ENCODE measurements at regions not wholly inside any gene's neighbourhood (a gene's known extent, or its start where the extent isn't known, plus 50 kb on each side); places are given as distances from the start of the nearest gene placed in this dataset.

GRCh38 chr6:18577491-18577890, 190.3 kb downstream of the RNF144B start:
- WGBS, 3 donors = 39 to 53% (median 44%) methylated on average over 2 of the region's 2 CpGs

GRCh38 chr6:18579166-18579565, 192.0 kb downstream of the RNF144B start:
- no peak overlapping the region for H3K27ac ChIP-seq (ENCODE audit: low read depth in 1 of 3, low read length in 2 of 3)
- FAIRE-seq = no peak
- no peaks in the 10 kb centered on the region for H3K36me3 ChIP-seq (ENCODE audit: control insufficient read depth in 3 of 3, insufficient read depth in 2 of 3, low read depth in 1 of 3, low read length in 3 of 3)
- H3K4me1 ChIP-seq (ENCODE audit: control insufficient read depth in 3 of 3, insufficient read depth in 2 of 3, low read depth in 1 of 3, low read length in 2 of 3) = no peaks in the 10 kb centered on the region
- DNase-seq = no peak
- no peaks in the 10 kb centered on the region for H3K9me3 ChIP-seq (ENCODE audit: control insufficient read depth in 2 of 2, insufficient read depth in 1 of 2, low read depth in 1 of 2, low read length in 1 of 2)
- no peak overlapping the region for H3K4me3 ChIP-seq (ENCODE audit: low read depth in 1 of 3, low read length in 3 of 3)
- peaks cover 0 to 2% (median 1%) of the 10 kb centered on the region in 3 donors for H3K27me3 ChIP-seq (ENCODE audit: control insufficient read depth in 3 of 3, insufficient read depth in 3 of 3, low read length in 3 of 3)
- 73 to 83% (median 77%) methylated on average over 2 of the region's 2 CpGs for WGBS, 3 donors

More at GRCh38 chr6:18577491-18577890, 190.3 kb downstream of the RNF144B start:
- FAIRE-seq (no peak), DNase-seq (no peak)
- Histone ChIP-seq H3K4me1 (ENCODE audit: control insufficient read depth in 3 of 3, insufficient read depth in 2 of 3, low read depth in 1 of 3, low read length in 2 of 3) (no peaks in the 10 kb centered on the region), H3K9me3 (ENCODE audit: control insufficient read depth in 2 of 2, insufficient read depth in 1 of 2, low read depth in 1 of 2, low read length in 1 of 2) (no peaks in the 10 kb centered on the region), H3K4me3 (ENCODE audit: low read depth in 1 of 3, low read length in 3 of 3) (no peak overlapping the region), H3K36me3 (ENCODE audit: control insufficient read depth in 3 of 3, insufficient read depth in 2 of 3, low read depth in 1 of 3, low read length in 3 of 3) (no peaks in the 10 kb centered on the region), H3K27me3 (ENCODE audit: control insufficient read depth in 3 of 3, insufficient read depth in 3 of 3, low read length in 3 of 3) (peaks cover 0 to 2% (median 1%) of the 10 kb centered on the region in 3 donors), H3K27ac (ENCODE audit: low read depth in 1 of 3, low read length in 2 of 3) (no peak overlapping the region)

- Histone ChIP-seq H3K9me3 (ENCODE audit: control insufficient read depth in 2 of 2, insufficient read depth in 1 of 2, low read depth in 1 of 2, low read length in 1 of 2) (no peaks in the 10 kb centered on the region), H3K36me3 (ENCODE audit: control insufficient read depth in 3 of 3, insufficient read depth in 2 of 3, low read depth in 1 of 3, low read length in 3 of 3) (no peaks in the 10 kb centered on the region), H3K27me3 (ENCODE audit: control insufficient read depth in 3 of 3, insufficient read depth in 3 of 3, low read length in 3 of 3) (peaks cover 0 to 2% (median 1%) of the 10 kb centered on the region in 3 donors), H3K4me3 (ENCODE audit: low read depth in 1 of 3, low read length in 3 of 3) (no peak overlapping the region), H3K27ac (ENCODE audit: low read depth in 1 of 3, low read length in 2 of 3) (no peak overlapping the region), H3K4me1 (ENCODE audit: control insufficient read depth in 3 of 3, insufficient read depth in 2 of 3, low read depth in 1 of 3, low read length in 2 of 3) (no peaks in the 10 kb centered on the region)
- FAIRE-seq (no peak), DNase-seq (no peak)
- WGBS, 3 donors = 60 to 74% (median 69%) methylated on average over 1 of the region's 1 CpG
These were observed 192.7 kb downstream of the RNF144B start for GRCh38 chr6:18579869-18580268.

DNA sequence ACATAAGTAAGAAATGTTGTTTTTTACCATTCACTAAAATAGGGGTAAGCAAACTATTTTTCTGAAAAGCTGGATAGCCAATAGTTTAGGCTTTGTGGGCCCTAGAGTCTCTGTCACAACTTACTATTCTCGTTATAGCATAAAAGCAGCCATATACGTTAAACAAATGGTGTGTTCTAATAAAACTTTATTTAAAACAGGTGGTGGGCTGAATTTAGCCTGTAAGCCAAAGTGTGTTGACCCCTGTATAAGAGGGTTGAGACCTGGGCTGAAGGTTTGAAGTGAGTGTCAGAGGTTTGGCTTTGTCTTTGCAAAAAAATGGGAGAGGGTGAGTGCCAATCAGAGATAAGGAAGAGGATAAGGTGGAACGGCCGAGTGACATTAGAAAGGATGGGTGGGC, 197.2 kb downstream of the RNF144B start:
- peaks cover 0 to 2% (median 0%) of the 10 kb centered on the region in 3 donors for H3K27me3 ChIP-seq (ENCODE audit: control insufficient read depth in 3 of 3, insufficient read depth in 3 of 3, low read length in 3 of 3)
- FAIRE-seq = no peak
- H3K4me1 ChIP-seq (ENCODE audit: control insufficient read depth in 3 of 3, insufficient read depth in 2 of 3, low read depth in 1 of 3, low read length in 2 of 3) = peaks cover 0 to 2% (median 0%) of the 10 kb centered on the region in 3 donors
- WGBS, 3 donors = 75 to 79% (median 75%) methylated on average over 4 of the region's 4 CpGs
- no peaks in the 10 kb centered on the region for H3K9me3 ChIP-seq (ENCODE audit: control insufficient read depth in 2 of 2, insufficient read depth in 1 of 2, low read depth in 1 of 2, low read length in 1 of 2)
- DNase-seq = no peak
- no peak overlapping the region for H3K4me3 ChIP-seq (ENCODE audit: low read depth in 1 of 3, low read length in 3 of 3)
- no peaks in the 10 kb centered on the region for H3K36me3 ChIP-seq (ENCODE audit: control insufficient read depth in 3 of 3, insufficient read depth in 2 of 3, low read depth in 1 of 3, low read length in 3 of 3)
- no peak overlapping the region for H3K27ac ChIP-seq (ENCODE audit: low read depth in 1 of 3, low read length in 2 of 3)

GRCh38 chr6:18585032-18585573, 198.0 kb downstream of the RNF144B start:
- no peaks in the 10 kb centered on the region for H3K36me3 ChIP-seq (ENCODE audit: control insufficient read depth in 3 of 3, insufficient read depth in 2 of 3, low read depth in 1 of 3, low read length in 3 of 3)
- no peaks in the 10 kb centered on the region for H3K9me3 ChIP-seq (ENCODE audit: control insufficient read depth in 2 of 2, insufficient read depth in 1 of 2, low read depth in 1 of 2, low read length in 1 of 2)
- H3K4me3 ChIP-seq (ENCODE audit: low read depth in 1 of 3, low read length in 3 of 3) = no peak overlapping the region
- WGBS, 3 donors = 6 to 28% (median 17%) methylated on average over 4 of the region's 4 CpGs
- peaks cover 0 to 2% (median 0%) of the 10 kb centered on the region in 3 donors for H3K27me3 ChIP-seq (ENCODE audit: control insufficient read depth in 3 of 3, insufficient read depth in 3 of 3, low read length in 3 of 3)
- no peak for FAIRE-seq
- DNase-seq = peak; percentile 36 to 86
- no peak overlapping the region for H3K27ac ChIP-seq (ENCODE audit: low read depth in 1 of 3, low read length in 2 of 3)
- H3K4me1 ChIP-seq (ENCODE audit: control insufficient read depth in 3 of 3, insufficient read depth in 2 of 3, low read depth in 1 of 3, low read length in 2 of 3) = peaks cover 0 to 2% (median 0%) of the 10 kb centered on the region in 3 donors

DNA sequence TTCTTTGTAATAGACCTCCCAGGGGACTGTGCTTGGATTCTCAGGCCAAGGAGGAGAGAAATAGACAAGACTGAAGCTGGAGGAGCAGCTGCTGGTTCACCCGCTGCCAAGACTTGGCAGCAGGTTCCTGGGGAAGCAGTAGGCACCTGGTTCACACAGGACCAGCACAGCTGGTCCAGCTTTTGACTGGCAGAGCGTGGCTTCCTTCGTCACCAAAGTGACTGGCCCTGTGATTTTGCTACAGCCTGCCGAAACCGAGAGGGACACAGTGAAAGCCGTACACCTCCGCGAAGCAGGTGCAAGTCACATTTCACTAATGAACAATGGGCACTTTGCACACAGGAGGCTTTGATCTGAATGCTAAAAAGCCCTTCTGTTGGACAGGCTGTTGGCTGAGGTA, 199.0 kb downstream of the RNF144B start:
- peaks cover 0 to 2% (median 0%) of the 10 kb centered on the region in 3 donors for H3K4me1 ChIP-seq (ENCODE audit: control insufficient read depth in 3 of 3, insufficient read depth in 2 of 3, low read depth in 1 of 3, low read length in 2 of 3)
- no peak for DNase-seq
- WGBS, 3 donors = 80 to 92% (median 88%) methylated on average over 8 of the region's 8 CpGs
- no peaks in the 10 kb centered on the region for H3K9me3 ChIP-seq (ENCODE audit: control insufficient read depth in 2 of 2, insufficient read depth in 1 of 2, low read depth in 1 of 2, low read length in 1 of 2)
- H3K4me3 ChIP-seq (ENCODE audit: low read depth in 1 of 3, low read length in 3 of 3) = no peak overlapping the region
- H3K36me3 ChIP-seq (ENCODE audit: control insufficient read depth in 3 of 3, insufficient read depth in 2 of 3, low read depth in 1 of 3, low read length in 3 of 3) = no peaks in the 10 kb centered on the region
- no peak for FAIRE-seq
- no peak overlapping the region for H3K27ac ChIP-seq (ENCODE audit: low read depth in 1 of 3, low read length in 2 of 3)
- no peaks in the 10 kb centered on the region for H3K27me3 ChIP-seq (ENCODE audit: control insufficient read depth in 3 of 3, insufficient read depth in 3 of 3, low read length in 3 of 3)

DNA sequence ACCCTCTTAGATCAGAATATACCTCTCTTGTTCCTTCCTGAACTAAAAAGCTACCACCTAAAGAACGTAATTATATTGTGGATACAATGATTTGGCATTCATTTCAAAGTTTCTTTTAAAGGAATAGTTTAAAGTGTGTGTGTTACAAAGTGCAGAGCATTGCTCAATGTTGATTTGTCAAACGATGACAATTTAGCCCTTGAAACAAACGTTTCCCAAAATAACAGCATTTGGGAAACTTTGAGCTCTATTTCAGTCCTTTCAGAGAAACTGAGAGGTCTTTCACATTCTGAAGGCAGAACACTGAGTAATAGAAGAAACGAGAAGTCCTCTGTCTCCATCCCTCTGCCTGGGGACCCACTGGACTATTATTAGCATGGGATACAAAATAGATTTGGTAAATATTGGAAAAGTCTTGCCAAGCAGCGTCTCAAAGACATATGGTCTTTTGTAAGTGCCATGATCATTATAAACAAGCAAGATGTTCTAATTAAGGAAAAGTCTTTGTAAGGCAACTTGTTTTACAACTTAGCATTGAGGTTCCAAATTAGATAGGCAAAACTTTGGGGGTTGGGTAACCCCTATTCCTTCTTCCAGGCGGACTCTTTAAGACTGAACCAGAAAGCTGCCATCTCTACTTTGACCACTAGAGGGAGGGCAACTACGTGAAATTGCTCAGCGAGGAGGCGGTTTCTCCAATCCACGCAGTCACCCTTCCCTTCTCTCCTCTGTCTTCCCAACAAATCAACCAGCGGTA, 208.8 kb downstream of the RNF144B start:
- H3K36me3 ChIP-seq (ENCODE audit: control insufficient read depth in 3 of 3, insufficient read depth in 2 of 3, low read depth in 1 of 3, low read length in 3 of 3) = no peaks in the 10 kb centered on the region
- no peaks in the 10 kb centered on the region for H3K4me1 ChIP-seq (ENCODE audit: control insufficient read depth in 3 of 3, insufficient read depth in 2 of 3, low read depth in 1 of 3, low read length in 2 of 3)
- no peak overlapping the region for H3K4me3 ChIP-seq (ENCODE audit: low read depth in 1 of 3, low read length in 3 of 3)
- peak; percentile 67 to 70 for DNase-seq
- H3K27me3 ChIP-seq (ENCODE audit: control insufficient read depth in 3 of 3, insufficient read depth in 3 of 3, low read length in 3 of 3) = no peaks in the 10 kb centered on the region
- 23 to 24% (median 23%) methylated on average over 11 of the region's 11 CpGs for whole genome bisulfite sequencing, 3 donors
- no peak for FAIRE-seq
- H3K27ac ChIP-seq (ENCODE audit: low read depth in 1 of 3, low read length in 2 of 3) = no peak overlapping the region
- H3K9me3 ChIP-seq (ENCODE audit: control insufficient read depth in 2 of 2, insufficient read depth in 1 of 2, low read depth in 1 of 2, low read length in 1 of 2) = no peaks in the 10 kb centered on the region

- Histone ChIP-seq H3K36me3 (ENCODE audit: control insufficient read depth in 3 of 3, insufficient read depth in 2 of 3, low read depth in 1 of 3, low read length in 3 of 3) (no peaks in the 10 kb centered on the region), H3K9me3 (ENCODE audit: control insufficient read depth in 2 of 2, insufficient read depth in 1 of 2, low read depth in 1 of 2, low read length in 1 of 2) (no peaks in the 10 kb centered on the region), H3K4me1 (ENCODE audit: control insufficient read depth in 3 of 3, insufficient read depth in 2 of 3, low read depth in 1 of 3, low read length in 2 of 3) (no peaks in the 10 kb centered on the region), H3K27me3 (ENCODE audit: control insufficient read depth in 3 of 3, insufficient read depth in 3 of 3, low read length in 3 of 3) (no peaks in the 10 kb centered on the region), H3K27ac (ENCODE audit: low read depth in 1 of 3, low read length in 2 of 3) (no peak overlapping the region), H3K4me3 (ENCODE audit: low read depth in 1 of 3, low read length in 3 of 3) (no peak overlapping the region)
- no peak for DNase-seq
- no peak for FAIRE-seq
These were observed 209.3 kb downstream of the RNF144B start for GRCh38 chr6:18596531-18596835.

Data from small intestine (tissue), 7 donors.